Stimulated activated CD8-positive, alpha-beta memory T cell treated with anti-CD3 and anti-CD28 coated beads, Interleukin-7, amount 100 ng/mL, for 1 hour (primary cell): ENCODE measurements at regions not wholly inside any gene's neighbourhood (a gene's known extent, or its start where the extent isn't known, plus 50 kb on each side); places are given as distances from the start of the nearest gene placed in this dataset.

Experiments used
- DNase-seq, 2 donors: peaks; one replicate each; pipeline ENCODE4 v3.0.0-alpha.2; 2020; ENCODE audit warnings: low read depth in 2 of 2

DNA sequence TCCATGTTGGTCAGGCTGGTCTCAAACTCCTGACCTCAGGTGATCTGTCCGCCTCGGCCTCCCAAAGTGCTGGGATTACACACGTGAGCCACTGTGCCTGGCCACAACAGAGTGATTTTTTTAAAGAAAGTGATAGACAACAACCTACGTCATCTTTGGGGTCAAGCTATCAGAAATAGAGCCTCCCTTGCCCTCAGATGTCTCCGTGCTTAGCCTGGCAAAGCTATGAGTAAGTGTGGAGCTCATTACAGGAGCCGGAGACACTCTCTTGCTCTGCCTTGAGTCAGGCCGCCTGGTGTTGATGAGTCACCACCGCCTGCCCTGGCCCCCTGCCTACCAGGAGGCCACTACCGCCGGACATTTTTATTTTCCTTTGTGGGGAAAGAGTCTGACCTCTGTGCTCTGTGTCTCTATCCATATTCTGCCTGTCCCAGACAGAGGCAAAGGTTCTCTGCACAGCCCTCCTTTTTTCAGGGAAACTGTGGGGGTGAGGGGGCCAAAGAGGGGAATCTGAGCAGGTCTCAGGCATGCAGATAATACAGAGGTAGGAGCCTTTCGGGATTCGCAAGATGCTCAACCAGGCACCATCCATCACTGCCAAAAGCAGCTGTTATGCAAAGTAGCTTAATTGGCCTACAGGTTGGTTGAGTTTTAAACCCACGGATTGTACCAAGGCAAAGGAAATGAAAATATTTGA is 123.7 kb upstream of the CPEB4 start:
- no peak for DNase-seq

- DNase-seq = no peak
These were observed 123.0 kb upstream of the CPEB4 start for GRCh38 chr5:173765029-173765644.

- no peak for DNase-seq
These were observed 122.5 kb upstream of the CPEB4 start for GRCh38 chr5:173765661-173766060.

DNA sequence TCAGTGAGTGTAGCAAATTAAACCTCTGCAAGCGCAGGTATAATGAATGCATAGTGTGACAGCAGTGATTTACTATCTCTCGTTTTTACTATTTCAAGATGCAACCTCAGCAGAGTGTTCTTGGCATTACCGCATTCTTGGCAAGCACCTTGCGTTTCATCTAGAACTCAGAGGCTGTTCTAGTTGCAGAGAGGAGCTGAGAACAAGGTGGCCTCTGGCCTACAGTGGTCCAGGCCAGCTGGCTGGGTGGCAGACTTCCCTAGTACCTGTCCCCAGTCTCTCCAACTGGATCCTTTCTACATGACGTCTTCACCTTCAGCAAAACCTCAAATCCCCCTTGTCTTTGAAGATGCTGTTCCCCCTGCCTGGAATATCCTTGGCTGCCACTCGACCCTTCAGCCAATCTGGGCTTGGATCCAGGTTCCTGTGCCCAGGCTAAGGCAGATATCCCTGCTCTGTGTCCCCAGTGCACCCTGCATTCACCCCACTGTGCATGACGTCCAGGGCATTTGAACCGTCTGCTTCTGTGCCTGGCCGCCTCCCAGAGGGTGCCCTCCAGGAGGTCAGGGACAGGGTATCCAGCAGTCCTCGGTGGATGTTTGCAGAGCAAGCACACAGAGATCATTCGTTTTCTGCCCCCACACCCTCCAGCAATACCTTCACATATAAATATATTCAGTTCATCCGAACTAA is 120.4 kb upstream of the CPEB4 start:
- no peak for DNase-seq

- DNase-seq = no peak
These were observed 119.8 kb upstream of the CPEB4 start for GRCh38 chr5:173768267-173768806.

- DNase-seq = no peak
These were observed 119.3 kb upstream of the CPEB4 start for GRCh38 chr5:173768891-173769290.

DNA sequence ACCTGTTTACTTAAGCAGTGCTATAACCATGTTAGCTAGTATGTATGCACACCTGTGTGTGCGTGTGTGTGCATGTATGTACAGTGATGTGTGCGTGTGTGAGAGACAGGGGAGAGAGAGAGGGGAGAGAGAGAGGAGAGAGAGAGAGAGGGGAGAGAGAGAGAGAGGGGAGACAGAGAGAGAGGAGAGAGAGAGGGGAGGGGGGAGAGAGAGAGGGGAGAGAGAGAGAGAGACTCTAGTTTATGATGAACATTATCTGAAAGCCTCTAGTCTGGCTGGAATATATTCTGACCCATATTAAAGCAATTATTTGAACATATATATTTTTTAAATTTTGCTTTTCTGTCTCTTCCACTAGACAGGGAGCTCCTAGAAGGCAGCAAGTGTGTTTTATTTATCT is 117.5 kb upstream of the CPEB4 start:
- no peak for DNase-seq

DNA sequence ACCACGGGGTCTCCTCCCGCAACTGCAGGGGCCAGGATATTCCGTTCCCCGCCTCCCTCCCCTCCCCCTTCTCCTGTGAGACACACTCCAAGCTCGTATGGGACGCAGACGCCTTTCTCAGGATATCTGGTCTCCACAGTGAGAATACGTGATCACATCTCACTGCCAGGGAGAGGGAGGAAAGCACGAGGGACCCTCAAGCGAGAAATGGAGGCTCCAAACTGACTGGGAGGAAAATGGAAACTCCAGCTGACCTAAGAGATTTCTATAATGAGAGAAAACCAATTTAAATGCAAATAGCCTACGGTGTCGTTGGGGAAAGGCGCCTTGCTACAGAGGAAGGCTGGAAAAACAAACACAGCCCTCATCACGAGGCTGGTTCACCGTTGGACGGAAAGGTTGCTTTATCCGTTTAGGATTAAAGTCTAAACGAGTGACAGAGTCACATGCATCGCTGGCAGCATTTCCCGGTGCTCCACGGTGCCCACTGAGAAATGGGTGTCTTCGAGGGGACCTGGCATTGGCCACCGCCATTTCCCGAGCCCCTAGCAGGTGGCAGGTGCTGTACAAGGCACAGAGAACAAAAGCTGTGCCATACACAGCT is 116.9 kb upstream of the CPEB4 start:
- DNase-seq = no peak

DNA sequence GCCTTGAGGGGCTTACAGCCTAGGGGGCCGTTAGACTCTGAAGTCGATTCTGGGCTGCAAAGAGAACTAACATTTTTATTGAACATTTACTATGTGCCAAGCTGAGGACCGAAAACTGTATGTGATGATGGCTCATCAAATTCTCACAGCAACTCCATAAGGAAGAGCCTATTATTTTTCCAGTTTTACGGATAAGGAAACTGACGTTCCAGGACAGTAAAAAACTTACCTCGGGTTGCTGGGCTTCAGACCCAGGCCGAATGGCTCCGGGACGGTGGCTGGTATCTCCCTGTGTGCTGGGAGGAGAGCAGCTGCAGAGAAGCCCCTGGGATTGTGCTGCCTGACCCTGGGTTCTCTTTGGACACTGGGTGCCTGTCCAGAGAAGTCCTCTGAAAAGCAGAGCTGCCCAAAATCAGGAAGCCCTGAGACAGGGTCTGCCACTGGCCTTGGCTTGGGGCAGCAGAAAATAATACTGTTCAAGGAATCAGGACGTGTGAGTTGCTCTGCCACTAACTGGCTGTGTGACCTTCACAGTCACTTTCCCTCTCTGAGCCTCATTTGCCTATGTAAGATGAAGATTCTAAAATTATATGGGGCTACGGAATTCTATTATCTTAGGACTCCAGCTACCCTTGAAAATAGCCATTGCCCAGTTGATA is 116.3 kb upstream of the CPEB4 start:
- DNase-seq = no peak

- no peak for DNase-seq
These were observed 115.6 kb upstream of the CPEB4 start for GRCh38 chr5:173772384-173773059.

DNA sequence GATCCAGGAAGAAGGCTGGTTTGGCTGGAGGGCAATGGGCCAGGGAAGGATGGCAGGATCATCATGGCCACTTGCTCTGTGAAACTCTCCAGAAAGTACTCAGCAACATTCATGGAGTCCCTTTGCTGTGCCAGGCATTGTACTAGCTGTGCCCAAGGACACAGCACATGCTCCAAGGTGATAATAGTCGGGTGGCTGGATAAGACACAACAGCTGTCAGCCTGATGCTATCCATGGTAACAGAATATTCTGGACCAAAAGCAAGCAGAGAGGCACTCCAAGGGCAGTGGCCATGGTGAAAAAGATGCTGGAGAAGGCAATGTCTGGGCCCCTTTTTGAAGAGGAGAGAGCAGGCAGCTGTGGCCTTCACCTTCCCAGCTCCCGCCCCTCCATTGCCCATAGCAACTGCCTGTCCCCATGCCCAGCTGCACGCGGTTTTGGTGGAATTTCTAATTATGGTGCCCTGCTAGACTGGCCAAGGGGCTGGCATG is 113.8 kb upstream of the CPEB4 start:
- DNase-seq = no peak

DNA sequence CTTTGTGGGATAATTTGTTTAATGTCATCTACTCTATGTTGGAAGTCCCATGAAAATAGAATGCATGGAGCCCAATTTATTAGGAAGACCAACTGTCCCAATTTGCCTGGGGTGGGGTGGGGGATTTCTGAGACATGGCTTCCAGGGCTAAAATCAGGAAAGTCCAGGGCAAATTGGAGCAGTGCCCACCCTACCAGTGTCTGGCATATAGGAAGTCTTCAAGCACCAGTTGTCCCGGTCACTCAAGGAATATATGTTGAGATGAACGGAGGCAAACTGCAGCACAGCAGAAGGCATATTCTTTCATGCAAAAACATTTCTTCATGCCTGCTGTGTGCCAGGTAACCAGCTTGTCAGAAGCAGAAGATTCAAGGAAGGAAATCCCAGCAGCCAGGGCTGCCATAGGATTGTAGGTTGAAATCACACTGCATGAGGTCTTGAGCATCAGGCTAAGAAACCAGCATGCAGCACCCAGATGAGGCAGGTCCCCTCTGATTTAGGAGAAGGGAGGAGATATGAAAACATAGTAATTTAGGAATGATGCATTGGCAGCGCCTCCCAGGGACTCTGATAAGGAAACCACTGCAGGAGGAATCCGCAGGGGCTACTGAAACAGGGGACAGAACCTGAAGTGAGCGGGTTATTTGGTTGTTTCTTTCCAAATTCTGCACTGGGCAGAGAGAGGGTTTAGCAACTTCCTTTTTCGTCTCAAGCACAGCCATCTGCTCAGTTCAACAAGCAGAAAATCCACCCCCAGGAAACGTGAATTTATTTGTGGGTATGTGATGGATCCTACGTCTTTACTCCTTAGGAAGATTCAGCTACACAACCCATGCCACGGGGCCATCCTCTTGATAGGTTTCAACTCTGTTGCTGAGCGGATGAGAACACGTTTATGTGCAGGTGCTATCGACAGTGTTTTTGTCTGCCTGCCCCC is 112.6 kb upstream of the CPEB4 start:
- DNase-seq = no peak

- DNase-seq = no peak
These were observed 111.0 kb upstream of the CPEB4 start for GRCh38 chr5:173777149-173777548.

DNA sequence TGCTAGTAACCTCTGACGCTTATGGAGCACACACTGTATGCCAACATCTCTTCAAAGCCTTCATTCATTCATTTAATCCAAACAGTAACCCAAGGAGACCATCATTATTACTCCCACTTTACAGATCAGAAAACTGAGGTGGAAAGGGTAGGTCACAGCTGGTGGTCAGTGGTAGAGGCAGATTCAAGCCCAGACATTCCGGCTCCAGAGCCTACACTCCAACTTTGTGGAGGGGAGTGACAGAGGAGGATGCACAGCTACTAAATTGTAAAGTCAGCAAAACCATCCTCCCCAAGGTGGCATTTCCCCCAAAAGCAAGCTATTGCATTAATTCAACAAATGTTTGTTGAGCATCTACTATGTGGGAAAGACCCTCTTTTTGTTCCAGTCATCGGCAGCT is 110.5 kb upstream of the CPEB4 start:
- no peak for DNase-seq

DNA sequence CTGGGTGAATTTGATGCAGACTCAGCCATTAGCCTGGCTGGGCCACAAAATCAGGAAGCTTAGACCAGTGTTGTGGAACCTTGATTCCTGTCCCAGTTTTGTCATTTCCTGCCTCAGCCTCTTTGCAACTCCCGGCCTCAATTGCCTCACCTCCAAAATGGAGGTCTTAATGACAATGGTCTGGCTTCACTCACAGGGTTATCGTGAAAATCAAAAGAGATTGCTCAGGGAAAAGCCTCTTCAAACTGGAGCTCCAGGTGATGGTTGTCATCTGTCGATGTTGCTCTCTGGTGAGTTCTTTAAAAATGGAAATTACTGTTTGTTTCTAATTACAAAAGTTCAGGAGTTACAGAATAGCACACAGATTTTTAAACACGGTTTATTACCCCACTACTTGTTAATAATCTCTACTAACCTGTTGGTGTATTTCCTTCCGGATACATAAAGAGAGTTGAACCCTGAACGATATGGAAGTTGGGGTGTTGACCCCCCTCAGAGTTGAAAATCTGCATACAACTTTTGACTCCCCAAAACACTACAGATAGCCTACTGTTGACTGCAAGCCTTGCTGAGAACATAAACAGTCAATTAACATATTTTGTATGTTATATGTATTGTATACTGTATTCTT is 109.9 kb upstream of the CPEB4 start:
- DNase-seq = no peak

DNA sequence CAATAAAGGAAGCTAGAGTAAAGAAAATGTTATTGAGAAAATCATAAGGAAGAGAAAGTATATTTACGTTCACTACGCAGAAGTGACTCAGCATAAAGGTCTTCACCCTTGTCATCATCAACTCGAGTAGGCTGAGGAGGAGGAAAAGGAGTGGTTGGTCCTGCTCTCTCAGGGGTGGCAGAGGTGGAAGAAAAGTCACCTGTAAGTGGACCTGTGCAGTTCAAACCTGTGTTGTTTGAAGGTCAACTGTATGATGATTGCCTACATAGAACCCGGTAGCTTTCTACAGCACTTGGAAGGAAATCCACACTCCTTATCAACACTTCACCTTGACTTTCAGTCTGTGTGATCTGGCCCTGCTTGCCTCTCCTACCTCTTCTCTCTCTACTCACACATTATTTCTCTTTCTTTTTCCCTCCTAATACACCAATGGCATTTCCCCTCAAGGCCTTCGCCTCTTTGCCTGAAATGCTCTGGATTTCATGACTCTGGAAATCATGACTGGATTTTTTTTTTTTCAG is 109.3 kb upstream of the CPEB4 start:
- DNase-seq = no peak

- DNase-seq = no peak
These were observed 107.6 kb upstream of the CPEB4 start for GRCh38 chr5:173780235-173781234.

- no peak for DNase-seq
These were observed 106.7 kb upstream of the CPEB4 start for GRCh38 chr5:173781432-173781815.
